Mucosa of descending colon (tissue), 3 donors: ENCODE measurements at regions not wholly inside any gene's neighbourhood (a gene's known extent, or its start where the extent isn't known, plus 50 kb on each side); places are given as distances from the start of the nearest gene placed in this dataset.

Experiments used
- ATAC-seq: fragments of 200-7000 bp; cut with Tn5 transposase; one replicate; pipeline ENCODE4 v1.9.1; 2020; ENCODE audit warnings: mild to moderate bottlenecking, moderate library complexity
- DNase-seq, 3 donors: peaks; one replicate each; pipeline ENCODE4 v3.0.0-alpha.2; 2020
- H3K36me3 ChIP-seq: fragments of 200-600 bp; one replicate; pipeline ENCODE4 v1.8.0; 2021; ENCODE audit warnings: low read depth, mild to moderate bottlenecking
- H3K4me1 ChIP-seq: fragments of 200-600 bp; one replicate; pipeline ENCODE4 v1.8.0; 2021; ENCODE audit warnings: low read depth, mild to moderate bottlenecking
- H3K4me3 ChIP-seq: fragments of 200-600 bp; one replicate; pipeline ENCODE4 v1.8.0; 2021; ENCODE audit warnings: mild to moderate bottlenecking
- H3K9me3 ChIP-seq: fragments of 200-600 bp; one replicate; pipeline ENCODE4 v1.8.0; 2021; ENCODE audit warnings: mild to moderate bottlenecking
- intact Hi-C, 2 donors: fragments of 100-400 bp; cut with DNase I in 1 of 2; cut with micrococcal nuclease in 1 of 2; formaldehyde crosslinking; loops; one replicate each; pipeline versions ENCODE4 v1.11.0 to v1.11.1; 2022; cut with DNase I, micrococcal nuclease
- TF ChIP-seq, protein P1 (sequence below): fragments of 200-600 bp; IDR thresholded peaks from one replicate; pipeline ENCODE4 v1.8.0; 2022; ENCODE audit warnings: antibody characterized with exemption, mild to moderate bottlenecking
- donor health status: DM: no; HTN: no; CAD: no; lungs with moderate emphysema.
- donor health status: DM: no; HTN: no; CAD: no.
- donor health status: DM: no; HTN: yes; CAD: no.

DNA sequence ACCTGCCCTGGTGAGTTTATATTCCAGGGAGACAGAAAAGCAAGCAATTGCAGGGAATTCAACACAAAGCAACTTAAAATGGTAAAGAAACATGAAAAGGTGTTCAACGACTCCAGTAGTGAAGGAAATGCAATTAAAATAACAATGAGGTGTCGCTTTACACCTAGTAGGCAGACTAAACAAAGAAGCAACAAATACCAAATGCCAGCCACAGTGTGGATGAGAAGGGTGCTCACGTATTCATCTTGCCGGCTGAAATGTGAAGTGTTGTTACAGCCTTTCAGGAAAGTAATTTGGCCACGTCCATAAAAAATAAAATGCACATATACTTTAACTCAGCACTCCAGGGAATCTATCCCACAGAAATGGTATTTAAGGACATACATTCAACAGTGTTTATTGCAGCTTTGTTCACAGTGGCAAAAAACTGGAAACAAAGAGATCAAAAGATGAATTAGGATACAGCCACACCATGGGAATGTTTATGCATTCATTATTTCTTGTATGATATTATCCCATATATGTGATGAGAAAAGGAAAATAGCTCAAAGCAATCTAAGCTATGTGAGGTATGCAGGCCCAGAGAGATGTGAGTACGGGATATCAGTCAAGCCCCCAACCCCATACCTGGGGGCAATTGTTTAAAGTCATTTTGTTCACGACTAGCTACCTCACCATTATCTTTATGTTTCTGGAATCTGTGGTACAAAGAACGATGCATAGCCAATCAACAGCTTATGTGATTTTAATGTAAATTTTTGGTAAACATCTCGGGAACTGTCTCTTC lies 266.0 kb upstream of the SOX4 start:
- TF ChIP-seq, protein P1, sequence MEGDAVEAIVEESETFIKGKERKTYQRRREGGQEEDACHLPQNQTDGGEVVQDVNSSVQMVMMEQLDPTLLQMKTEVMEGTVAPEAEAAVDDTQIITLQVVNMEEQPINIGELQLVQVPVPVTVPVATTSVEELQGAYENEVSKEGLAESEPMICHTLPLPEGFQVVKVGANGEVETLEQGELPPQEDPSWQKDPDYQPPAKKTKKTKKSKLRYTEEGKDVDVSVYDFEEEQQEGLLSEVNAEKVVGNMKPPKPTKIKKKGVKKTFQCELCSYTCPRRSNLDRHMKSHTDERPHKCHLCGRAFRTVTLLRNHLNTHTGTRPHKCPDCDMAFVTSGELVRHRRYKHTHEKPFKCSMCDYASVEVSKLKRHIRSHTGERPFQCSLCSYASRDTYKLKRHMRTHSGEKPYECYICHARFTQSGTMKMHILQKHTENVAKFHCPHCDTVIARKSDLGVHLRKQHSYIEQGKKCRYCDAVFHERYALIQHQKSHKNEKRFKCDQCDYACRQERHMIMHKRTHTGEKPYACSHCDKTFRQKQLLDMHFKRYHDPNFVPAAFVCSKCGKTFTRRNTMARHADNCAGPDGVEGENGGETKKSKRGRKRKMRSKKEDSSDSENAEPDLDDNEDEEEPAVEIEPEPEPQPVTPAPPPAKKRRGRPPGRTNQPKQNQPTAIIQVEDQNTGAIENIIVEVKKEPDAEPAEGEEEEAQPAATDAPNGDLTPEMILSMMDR: no peak
- no peaks in the 10 kb centered on the region for H3K4me1 ChIP-seq
- no peak for DNase-seq
- intact Hi-C loops: no loop called here
- ATAC-seq: no peak
- no peaks in the 10 kb centered on the region for H3K36me3 ChIP-seq
- no peak overlapping the region for H3K4me3 ChIP-seq
- H3K9me3 ChIP-seq: no peaks in the 10 kb centered on the region

DNA sequence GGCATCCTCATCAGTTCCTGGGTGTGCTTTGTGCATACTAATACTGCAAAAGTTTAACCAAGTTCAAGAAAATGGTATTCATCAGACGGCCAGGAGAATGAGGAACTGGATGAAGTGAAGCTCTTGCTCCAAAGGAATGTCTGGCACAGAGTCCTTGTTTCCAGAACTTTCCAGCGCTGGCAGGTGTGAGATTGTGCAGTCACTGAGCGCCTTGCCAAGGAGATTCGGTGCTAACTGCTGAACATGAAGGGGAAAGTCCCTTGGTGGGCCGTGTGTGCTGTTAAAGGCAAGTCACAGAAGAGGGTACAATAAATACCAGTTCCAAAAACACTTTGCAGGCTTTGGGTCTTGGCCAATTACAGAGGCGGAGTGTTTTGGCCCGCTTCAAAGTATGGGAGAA lies 262.3 kb upstream of the SOX4 start:
- no peaks in the 10 kb centered on the region for H3K36me3 ChIP-seq
- H3K9me3 ChIP-seq: no peaks in the 10 kb centered on the region
- TF ChIP-seq, protein P1: no peak
- ATAC-seq (no peak), DNase-seq (no peak)
- H3K4me3 ChIP-seq: no peak overlapping the region
- intact Hi-C loops: no loop called here
- no peaks in the 10 kb centered on the region for H3K4me1 ChIP-seq

DNA sequence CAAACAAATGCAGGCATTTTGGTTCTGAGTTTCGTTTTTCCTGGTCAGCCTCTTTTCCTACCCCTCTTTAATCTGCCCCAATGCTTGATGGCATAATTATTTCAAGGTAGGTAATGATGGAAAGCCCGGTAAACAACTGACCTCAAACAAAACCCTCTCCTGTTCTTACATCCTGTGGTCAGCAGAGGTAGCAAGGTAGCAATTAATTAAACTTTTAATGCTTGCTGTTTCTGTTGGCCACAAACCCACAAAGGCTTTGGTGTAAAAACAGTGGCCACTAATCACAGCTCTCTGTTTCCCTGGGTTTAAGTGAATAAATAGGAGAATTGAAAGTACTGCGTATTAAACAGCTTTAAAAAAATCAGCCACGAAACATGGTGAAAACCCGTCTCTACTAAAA lies 261.5 kb upstream of the SOX4 start:
- Histone ChIP-seq H3K9me3 (no peaks in the 10 kb centered on the region), H3K4me3 (no peak overlapping the region), H3K4me1 (no peaks in the 10 kb centered on the region), H3K36me3 (no peaks in the 10 kb centered on the region)
- ATAC-seq: no peak
- intact Hi-C loops: no loop called here
- TF ChIP-seq, protein P1: no peak
- no peak for DNase-seq

DNA sequence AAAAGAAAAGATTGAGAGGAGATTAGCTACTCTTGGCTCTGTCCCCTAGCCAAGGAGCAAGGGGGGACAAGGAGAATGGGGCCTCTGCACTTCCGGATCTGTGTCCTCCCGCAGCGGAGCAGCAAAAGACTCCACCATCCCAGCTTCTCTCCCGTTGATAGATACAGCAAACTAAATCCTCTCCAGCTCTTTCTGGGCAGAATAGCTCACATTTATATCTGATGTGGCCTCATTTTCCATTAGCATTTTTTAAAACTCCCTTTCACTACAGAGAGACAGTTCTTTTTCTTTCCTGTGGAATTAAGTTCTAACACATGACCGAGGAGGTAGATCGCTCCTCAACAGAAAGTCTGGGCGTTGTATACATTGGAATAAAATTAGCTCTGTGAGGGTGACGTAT lies 260.9 kb upstream of the SOX4 start:
- Histone ChIP-seq H3K4me1 (no peaks in the 10 kb centered on the region), H3K4me3 (no peak overlapping the region), H3K9me3 (no peaks in the 10 kb centered on the region), H3K36me3 (no peaks in the 10 kb centered on the region)
- intact Hi-C loops: no loop called here
- DNase-seq: no peak
- no peak for ATAC-seq
- TF ChIP-seq, protein P1: no peak

DNA sequence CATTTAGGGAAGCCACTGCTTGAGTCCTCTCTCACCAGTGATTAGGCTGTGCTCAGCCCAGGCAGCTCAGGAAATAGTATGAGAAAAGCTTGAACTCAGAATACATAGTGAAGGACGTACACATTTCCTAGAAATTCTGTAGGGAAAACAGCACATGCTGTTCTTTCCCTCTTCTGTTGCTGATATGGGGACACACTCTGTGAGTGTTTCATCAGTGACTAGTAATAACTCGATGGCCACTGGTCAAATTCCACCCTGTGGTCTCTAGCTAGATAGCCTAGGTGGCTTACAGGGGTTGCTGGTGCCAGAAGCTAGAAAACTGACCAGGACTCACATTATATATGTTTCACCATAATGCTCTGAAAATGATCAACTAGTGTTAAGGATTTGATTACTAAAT lies 259.8 kb upstream of the SOX4 start:
- H3K9me3 ChIP-seq: no peaks in the 10 kb centered on the region
- no peaks in the 10 kb centered on the region for H3K36me3 ChIP-seq
- H3K4me1 ChIP-seq: no peaks in the 10 kb centered on the region
- intact Hi-C loops: no loop called here
- no peak overlapping the region for H3K4me3 ChIP-seq
- DNase-seq (no peak), ATAC-seq (no peak)
- TF ChIP-seq, protein P1: no peak

DNA sequence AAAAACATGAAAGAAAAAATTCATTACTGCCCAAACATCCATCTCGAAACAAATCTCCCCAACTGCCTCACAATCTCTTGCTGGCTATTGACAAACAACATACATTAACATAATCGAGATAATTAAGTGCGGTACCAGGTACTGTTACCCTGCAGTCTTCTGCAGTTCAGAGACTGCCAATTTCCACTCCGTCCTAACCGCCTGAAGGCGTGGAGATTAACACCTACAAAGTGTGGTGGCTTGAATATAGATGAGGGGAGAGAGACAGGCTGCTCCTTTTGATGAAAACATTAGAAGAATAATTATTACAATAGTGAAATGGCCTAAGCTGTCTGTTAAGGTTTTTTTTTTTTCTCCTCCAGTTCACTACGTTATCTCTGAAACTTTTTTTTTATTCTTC lies 258.9 kb upstream of the SOX4 start:
- ATAC-seq (no peak), DNase-seq (no peak)
- intact Hi-C loops: no loop called here
- no peaks in the 10 kb centered on the region for H3K36me3 ChIP-seq
- TF ChIP-seq, protein P1: no peak
- H3K9me3 ChIP-seq: no peaks in the 10 kb centered on the region
- H3K4me3 ChIP-seq: no peak overlapping the region
- no peaks in the 10 kb centered on the region for H3K4me1 ChIP-seq
